NCI-H128 (cell line): ENCODE measurements at regions not wholly inside any gene's neighbourhood (a gene's known extent, or its start where the extent isn't known, plus 50 kb on each side); places are given as distances from the start of the nearest gene placed in this dataset.
"Not testable (repeated sequence)": the region's sequence is repeated elsewhere in the genome, so short reads cannot be mapped to it uniquely, and the experiment has no call there.

Source experiments
- DNase-seq: peaks from one replicate; lab custom pipeline; 2025; ENCODE audit not compliant: unreplicated experiment; lab: John Stamatoyannopoulos, UW

DNA sequence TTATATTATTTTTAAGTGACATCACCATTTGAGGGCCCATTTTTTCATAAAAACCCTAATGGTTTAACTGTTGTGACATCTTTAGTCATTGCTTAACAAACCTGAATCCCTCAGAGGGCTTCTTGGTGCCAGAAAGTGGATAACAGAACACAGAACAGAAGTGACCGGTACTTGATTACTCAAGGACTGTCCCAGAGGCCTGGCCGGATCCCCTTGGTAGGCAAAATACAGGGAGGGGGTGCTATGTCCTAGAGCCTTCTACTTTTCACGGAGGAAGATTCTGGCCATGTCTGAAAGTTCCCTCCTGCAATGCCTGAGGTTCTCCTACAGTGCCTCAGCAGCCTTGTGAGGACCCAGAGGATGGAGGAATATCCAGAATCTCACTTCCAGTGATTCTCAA, 94.3 kb upstream of the DCLK2 start:
- DNase-seq, result no peak

- DNase-seq, result no peak
Measured at GRCh38 chr4:149985981-149986380, 92.3 kb upstream of the DCLK2 start.

- DNase-seq, result no peak
Measured at GRCh38 chr4:149986917-149987316, 91.3 kb upstream of the DCLK2 start.

DNA sequence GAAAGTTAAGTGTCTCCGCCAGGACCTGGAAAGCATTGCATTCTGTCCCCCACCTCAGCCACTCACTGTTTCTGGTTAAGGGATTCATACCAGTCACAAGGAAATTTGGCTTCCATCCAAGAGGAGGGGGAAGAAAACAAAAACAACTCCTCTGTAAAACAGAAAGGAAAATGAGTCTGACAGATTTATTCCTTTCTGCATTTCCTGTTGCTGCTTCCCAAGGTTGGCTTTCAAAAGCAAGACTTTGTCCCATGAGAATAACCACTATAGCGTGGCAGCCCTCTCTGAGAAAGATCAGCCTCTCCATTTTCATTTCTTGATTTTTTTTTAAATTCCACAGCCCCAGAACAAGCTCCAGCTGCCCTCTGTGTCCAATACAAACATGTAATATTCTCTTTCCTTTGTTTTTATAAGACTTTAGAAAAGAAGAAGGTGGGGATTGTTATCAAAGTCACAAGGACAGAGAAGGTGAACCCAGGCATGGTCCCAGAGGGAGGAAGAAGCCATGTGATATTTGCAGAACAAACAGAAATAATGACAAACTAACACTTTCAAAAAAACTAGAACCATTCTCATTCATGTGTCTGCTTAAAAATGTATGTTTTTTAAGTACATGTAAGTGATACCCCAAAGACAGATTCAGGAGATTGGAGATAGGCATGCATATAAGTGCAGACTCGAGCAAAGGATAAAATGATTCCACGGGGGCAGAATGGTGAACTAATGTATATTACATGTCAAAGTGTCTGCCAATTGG, 90.7 kb upstream of the DCLK2 start:
- no peak for DNase-seq

GRCh38 chr4:149988087-149988410, 90.2 kb upstream of the DCLK2 start:
- DNase-seq, result no peak

DNA sequence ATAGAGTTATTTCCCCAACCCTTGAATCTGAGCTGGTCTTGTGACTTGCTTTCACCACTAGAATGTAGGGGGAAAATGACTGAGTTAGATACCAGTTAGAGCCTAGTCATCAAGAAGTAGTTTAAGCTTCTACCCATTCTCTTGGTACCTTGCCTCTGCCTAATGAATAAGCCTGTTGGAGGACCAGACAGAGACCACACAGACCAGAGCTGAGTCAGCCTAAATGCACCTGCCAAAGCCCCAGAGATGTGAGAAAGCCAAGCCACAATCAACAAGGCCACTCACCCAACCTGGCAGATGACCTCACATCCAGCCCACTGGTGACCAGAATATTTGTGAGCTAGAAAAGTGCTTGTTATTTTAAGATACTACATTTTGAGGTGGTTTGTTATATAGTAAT, 85.2 kb upstream of the DCLK2 start:
- no peak for DNase-seq

- no peak for DNase-seq
Measured at GRCh38 chr4:149995134-149995756, 83.0 kb upstream of the DCLK2 start.

- no peak for DNase-seq
Measured at GRCh38 chr4:149997881-149998421, 80.3 kb upstream of the DCLK2 start.

DNA sequence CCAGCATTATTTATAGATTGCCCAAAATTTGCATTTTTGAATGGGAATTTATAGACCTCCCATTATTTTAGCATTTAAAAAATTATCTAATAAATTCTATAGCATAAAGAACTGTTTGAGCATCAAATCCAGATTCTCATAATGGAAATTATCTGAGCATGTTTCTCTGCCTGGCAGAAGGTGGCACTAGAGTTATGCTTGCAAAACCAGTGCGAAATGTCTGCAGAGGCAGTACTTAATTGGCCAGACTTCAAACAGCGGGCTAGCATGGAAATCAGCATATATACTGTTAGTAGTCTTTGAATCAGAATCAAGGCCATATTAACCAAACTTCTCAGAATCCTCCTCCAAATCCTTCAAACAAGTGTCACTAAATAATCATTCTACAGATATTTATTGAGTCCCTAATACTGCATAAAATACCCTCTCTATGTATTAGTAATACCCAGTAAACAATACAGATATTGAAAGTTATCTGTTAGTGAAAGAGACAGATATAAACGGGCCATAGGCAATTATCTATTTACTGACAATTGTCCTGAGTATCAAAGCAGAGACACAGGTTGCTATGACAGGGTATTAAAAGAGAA, 78.7 kb upstream of the DCLK2 start:
- DNase-seq, result no peak

- DNase-seq, result no peak
Measured at GRCh38 chr4:150001815-150002214, 76.4 kb upstream of the DCLK2 start.

DNA sequence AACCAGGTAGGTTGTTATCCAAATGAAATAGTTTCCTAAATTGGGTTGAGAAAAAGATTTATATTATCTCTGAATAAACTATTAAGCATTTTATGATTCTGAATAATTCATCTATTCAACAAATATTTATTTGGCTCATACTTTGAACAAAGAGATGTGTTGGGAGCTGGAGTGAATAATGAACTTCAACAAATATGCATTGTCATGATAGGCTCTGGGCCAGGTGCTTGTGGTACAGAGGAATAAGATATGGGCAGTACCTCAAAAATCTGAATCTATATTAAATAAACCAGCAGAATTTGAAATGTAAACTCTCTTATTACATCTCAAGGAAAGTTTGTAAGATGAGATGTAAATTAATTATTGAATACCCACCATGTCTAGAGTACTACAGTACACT, 75.7 kb upstream of the DCLK2 start:
- no peak for DNase-seq

- DNase-seq, result no peak
Measured at GRCh38 chr4:150004481-150004880, 73.8 kb upstream of the DCLK2 start.

GRCh38 chr4:150005537-150005936, 72.7 kb upstream of the DCLK2 start:
- no peak for DNase-seq

DNA sequence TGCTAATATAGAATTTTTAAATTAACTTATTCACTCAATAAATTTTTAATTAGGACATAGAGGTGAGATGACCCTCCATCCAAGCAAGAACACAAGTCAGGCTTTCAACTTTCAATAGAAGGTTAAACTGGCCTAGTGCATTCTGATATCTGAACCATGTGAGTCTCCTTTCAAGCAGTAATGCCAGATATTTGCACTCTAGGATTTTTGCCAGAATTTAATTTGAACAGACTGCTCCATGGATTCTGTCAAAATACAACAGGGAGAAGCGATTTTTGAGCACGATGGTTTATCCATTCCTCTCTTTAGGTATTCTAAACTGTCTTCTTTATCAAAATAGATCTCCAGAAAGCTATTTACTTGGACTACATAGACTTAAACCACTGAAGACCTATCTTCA, 72.0 kb upstream of the DCLK2 start:
- no peak for DNase-seq

- no peak for DNase-seq
Measured at GRCh38 chr4:150007512-150007911, 70.7 kb upstream of the DCLK2 start.

DNA sequence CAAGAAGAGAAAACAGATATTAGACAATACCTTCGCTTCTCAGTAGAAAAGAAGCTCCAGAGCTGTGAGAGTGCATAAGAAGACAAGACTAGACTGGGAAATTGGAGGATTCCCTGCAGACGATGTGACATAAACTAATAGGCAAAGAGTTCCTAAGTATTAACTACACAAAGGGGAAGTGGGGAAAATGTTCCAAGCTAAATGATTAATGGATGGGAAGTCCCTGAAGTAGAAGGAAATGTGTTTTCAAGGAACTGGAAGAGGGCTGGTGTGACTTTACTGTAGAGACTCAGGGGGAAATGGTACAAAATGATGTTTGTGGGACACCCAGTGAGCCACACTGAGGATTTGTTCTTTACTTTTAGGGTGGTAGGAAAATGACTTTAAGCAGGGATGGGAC, 69.7 kb upstream of the DCLK2 start:
- no peak for DNase-seq

- DNase-seq, result no peak
Measured at GRCh38 chr4:150009533-150009932, 68.7 kb upstream of the DCLK2 start.

GRCh38 chr4:150010525-150011126, 67.6 kb upstream of the DCLK2 start:
- DNase-seq, result peak; percentile 22

DNA sequence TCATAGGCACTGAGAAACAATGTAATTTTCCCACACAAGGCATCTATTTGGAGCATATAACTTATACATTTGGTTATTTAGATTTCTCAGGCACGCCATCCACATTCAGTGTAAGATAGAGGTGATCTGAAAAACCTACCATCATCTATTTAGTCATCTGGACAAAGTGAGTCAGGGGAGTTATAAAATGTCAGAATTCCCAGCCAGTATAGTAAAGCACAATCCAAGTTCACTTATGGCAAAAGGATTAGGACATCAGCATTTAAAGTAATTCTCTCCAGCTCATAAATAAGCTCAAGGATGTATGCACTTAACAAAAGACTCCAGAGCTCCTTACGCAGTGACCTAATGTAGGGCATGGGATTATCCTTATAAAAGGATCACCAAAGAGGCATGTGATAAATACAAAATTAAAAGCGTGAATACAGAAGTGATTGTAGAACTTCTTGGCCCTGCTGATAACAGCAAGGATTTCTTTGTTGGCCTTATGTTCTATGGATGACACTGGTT, 65.3 kb upstream of the DCLK2 start:
- no peak for DNase-seq

GRCh38 chr4:150015910-150016309, 62.3 kb upstream of the DCLK2 start:
- not testable (repeated sequence) for DNase-seq

DNA sequence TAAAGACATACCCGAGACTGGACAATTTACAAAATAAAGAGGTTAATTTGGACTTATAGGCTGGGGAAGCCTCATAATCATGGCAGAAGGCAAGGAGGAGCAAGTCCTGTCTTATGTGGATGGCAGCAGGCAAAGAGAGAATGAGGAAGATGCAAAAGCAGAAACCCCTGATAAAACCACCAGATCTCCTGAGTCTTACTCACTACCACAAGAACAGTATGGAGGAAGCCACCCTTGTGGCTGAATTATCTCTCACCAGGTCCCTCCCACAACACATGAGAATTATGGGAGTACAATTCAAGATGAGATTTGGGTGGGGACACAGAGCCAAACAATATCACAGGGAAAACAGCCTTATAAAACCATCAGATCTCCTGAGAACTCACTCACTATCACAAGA, 61.6 kb upstream of the DCLK2 start:
- DNase-seq, result not testable (repeated sequence)

DNA sequence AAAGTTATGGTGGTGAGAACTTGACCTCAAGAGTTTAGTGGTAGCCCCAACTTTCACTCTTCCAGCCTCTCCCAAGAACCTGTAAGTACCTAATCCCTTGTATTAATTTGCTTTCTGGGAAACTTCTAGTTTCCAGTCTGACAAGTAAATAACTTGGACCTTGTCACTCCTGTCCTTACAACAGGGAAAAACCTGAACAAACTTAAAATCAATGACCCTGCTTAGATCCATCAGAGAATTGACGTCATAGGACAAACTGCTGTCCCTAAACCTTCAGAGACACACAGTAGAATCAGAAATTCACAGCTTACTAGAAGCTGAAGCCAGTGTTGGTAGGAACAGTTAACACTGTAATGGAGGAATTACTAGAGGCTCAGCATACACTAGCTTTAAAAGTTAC, 60.0 kb upstream of the DCLK2 start:
- DNase-seq, result no peak
